ENCODE measurements at regions not wholly inside any gene's neighbourhood (a gene's known extent, or its start where the extent isn't known, plus 50 kb on each side); places are given as distances from the start of the nearest gene placed in this dataset.

- Histone ChIP-seq H3K27me3 (ENCODE audit: insufficient read depth) (no peaks in the 10 kb centered on the region), H3K4me2 (no peak overlapping the region), H3K9me3 (no peaks in the 10 kb centered on the region), H3K9me2 (no peaks in the 10 kb centered on the region), H3F3A (replicated peaks; ENCODE audit: insufficient read depth) (no peaks in the 10 kb centered on the region), H3K4me1 (ENCODE audit: control insufficient read depth in 1 of 2, insufficient read depth in 2 of 2, low read depth in 1 of 2, low read length in 1 of 2) (peaks cover 0 to 6% of the 10 kb centered on the region in 2 experiments; a peak in 1 of 4 replicates), H3K79me2 (ENCODE audit: insufficient read depth) (no peaks in the 10 kb centered on the region), H2AFZ (ENCODE audit: low read depth) (no peak overlapping the region), H3K36me3 (replicated peaks in 1 of 2; ENCODE audit: control insufficient read depth in 1 of 2, insufficient read depth in 2 of 2, low read length in 1 of 2) (no peaks in the 10 kb centered on the region), H3K4me3 (ENCODE audit: low read depth in 2 of 2, low read length in 1 of 2) (no peak overlapping the region), H3K27ac (ENCODE audit: low read depth in 2 of 2, low read length in 1 of 2) (no peak overlapping the region), H4K20me1 (ENCODE audit: insufficient read depth) (no peaks in the 10 kb centered on the region), H3K9ac (no peak overlapping the region)
- TF ChIP-seq RCOR1 (IDR thresholded peaks at IDR 0.05; ENCODE audit: low read length), result no peak
- TF ChIP-seq ELF1 (IDR thresholded peaks at IDR 0.05), result no peak
- TF ChIP-seq TCF12 (IDR thresholded peaks at IDR 0.05), result no peak
- no peak for TF ChIP-seq GABPA (IDR thresholded peaks at IDR 0.05; ENCODE audit: low read depth)
- TF ChIP-seq REST (IDR thresholded peaks at IDR 0.05; ENCODE audit: low read depth, low read length), result no peak
- TF ChIP-seq NFIC (IDR thresholded peaks at IDR 0.05; ENCODE audit: borderline replicate concordance), result no peak
- no peak for TF ChIP-seq CTCF (IDR thresholded peaks at IDR 0.05)
- no peak for TF ChIP-seq RXRA (IDR thresholded peaks at IDR 0.05; ENCODE audit: borderline replicate concordance, low read depth)
- no peak for TF ChIP-seq TEAD4 (IDR thresholded peaks at IDR 0.05; ENCODE audit: borderline replicate concordance, insufficient read depth)
- no peak for TF ChIP-seq FOSL2 (IDR thresholded peaks at IDR 0.05; ENCODE audit: borderline replicate concordance, low read depth)
- TF ChIP-seq EP300 (IDR thresholded peaks at IDR 0.05; ENCODE audit: borderline replicate concordance in 1 of 2, low read depth in 1 of 2, low read length in 1 of 2), result no peak
- TF ChIP-seq TAF1 (IDR thresholded peaks at IDR 0.05; ENCODE audit: borderline replicate concordance, low read depth, low read length), result no peak
- no peak for TF ChIP-seq RAD21 (IDR thresholded peaks at IDR 0.05; ENCODE audit: low read length)
- TF ChIP-seq EZH2phosphoT487 (IDR thresholded peaks at IDR 0.05; ENCODE audit: borderline replicate concordance, low read depth), result no peak
- no peak for TF ChIP-seq ZBTB33 (IDR thresholded peaks at IDR 0.05; ENCODE audit: borderline replicate concordance, low read depth)
- no peak for TF ChIP-seq MXI1 (IDR thresholded peaks at IDR 0.05; ENCODE audit: low read depth, low read length)
- no peak for TF ChIP-seq FOXM1 (IDR thresholded peaks at IDR 0.05; ENCODE audit: low read depth)
- ChIA-PET CTCF (no interaction called here), POLR2A (no interaction called here)
- DNase-seq, result no peak
- WGBS (ENCODE audit: low lambda C conversion rate), result 93% methylated on average over 3 of the region's 3 CpGs
These were observed 586.8 kb upstream of the JAG1 start for GRCh38 chr20:11260611-11261010.
